HG03378 (cell line): ENCODE measurements at regions not wholly inside any gene's neighbourhood (a gene's known extent, or its start where the extent isn't known, plus 50 kb on each side); places are given as distances from the start of the nearest gene placed in this dataset.
"Not testable (repeated sequence)": the region's sequence is repeated elsewhere in the genome, so short reads cannot be mapped to it uniquely, and the experiment has no call there.

Experiments used
- ATAC-seq: cut with Tn5 transposase; IDR thresholded peaks from one replicate; pipeline ENCODE4 v1.9.1; 2021; ENCODE audit warnings: mild to moderate bottlenecking, moderate library complexity; ENCODE audit not compliant: unreplicated experiment

GRCh38 chr16:22705799-22706198 lies 108.2 kb upstream of the HS3ST2 start:
- no peak for ATAC-seq

- ATAC-seq = no peak
These were observed 103.6 kb upstream of the HS3ST2 start for GRCh38 chr16:22710326-22710725.

DNA sequence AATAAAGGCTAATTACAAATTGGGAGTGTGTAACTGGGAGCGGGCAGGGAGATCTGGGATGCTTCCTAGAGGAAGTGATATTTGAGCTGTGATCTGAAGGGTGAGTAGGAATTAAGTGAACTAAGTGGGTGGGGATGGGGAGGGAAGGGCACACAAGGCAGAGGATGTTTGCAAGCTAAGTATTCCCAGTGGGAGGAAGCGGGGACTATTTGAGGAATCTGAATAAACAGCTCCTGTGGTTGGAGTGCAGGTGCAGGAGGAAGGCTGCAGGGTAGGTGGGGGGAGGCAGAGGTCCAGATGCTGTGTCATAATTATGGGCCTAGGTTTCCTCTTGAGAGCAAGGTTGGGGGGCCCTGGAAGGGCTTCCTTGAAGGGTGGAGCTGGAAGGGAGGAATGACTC lies 102.1 kb upstream of the HS3ST2 start:
- ATAC-seq = no peak

GRCh38 chr16:22712471-22712870 lies 101.5 kb upstream of the HS3ST2 start:
- no peak for ATAC-seq

DNA sequence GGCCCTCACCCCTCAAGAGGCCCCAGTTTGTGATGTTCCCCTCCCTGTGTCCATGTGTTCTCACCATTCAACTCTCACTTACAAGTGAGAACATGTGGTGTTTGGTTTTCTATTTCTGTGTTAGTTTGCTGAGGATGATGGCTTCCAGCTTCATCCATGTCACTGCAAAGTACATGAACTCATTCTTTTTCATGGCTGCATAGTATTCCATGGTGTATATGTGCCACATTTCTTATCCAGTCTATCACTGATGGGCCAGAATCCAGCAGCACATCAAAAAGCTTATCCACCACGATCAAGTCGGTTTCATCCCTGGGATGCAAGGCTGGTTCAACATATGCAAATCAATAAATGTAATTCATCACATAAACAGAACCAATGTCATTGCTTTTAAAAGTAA lies 95.4 kb upstream of the HS3ST2 start:
- ATAC-seq = not testable (repeated sequence)

GRCh38 chr16:22719945-22720344 lies 94.0 kb upstream of the HS3ST2 start:
- ATAC-seq = no peak

DNA sequence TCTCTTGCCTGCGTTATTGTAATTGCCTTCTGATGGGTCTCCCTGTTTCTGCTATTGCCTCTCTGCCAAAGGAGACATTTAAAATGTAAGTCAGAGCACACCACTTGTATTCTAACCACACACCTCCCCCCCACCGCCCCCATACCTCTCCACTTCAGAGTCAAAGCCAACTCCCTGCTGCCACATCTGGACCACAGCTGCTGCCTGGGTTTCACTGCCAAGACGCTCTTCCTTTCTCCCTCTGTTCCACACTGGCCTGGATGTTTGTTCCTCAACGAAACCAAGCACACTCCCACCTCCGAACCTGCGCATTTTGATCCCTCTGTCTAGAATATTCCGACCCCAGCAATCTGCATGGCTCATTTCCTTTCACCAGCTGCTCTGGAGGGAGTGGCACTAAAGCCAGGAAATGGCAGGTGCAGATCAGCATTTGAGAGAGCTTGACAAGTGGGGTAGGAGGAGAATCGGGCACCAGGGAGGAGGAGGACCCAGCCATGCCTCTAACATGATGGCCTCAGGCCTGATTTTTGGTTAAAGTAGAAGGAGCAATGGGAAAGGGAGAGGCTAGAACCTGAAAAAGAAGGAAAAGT lies 92.4 kb upstream of the HS3ST2 start:
- ATAC-seq = no peak

DNA sequence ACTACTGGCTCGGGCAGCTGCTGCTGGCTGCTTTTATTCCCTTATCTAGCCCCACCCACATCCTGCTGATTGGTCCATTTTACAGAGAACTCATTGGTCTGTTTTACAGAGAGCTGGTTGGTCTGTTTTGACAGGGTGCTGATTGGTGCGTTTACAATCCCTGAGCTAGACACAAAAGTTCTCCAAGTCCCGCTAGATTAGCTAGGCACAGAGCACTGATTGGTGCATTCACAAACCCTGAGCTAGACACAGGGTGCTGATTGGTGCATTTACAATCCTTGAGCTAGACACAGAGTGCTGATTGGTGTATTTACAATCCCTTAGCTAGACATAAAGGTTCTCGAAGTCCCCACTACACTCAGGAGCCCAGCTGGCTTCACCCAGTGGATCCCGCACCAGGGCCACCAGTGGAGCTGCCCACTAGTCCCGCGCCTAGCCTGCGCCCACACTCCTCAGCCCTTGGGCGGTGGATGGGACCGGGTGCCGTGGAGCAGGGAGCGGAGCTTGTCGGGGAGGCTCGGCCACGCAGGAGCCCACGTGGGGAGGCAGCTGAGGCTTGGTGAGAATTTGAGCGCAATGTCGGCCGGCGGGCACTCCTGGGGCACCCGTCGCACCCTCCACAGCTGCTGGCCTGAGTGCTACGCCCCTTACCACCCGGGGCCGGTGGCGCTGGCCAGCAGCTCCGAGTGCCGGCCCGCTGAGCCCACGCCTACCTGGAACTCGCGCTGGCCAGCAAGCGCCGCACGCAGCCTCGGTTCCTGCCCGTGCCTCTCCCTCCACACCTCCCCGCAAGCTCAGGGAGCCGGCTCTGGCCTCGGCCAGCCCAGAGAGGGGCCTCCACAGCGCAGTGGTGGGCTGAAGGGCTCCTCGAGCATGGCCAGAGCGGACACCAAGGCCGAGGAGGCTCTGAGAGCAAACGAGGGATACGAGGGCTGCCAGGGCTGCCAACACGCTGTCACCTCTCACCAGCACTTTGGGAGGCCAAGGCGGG lies 91.1 kb upstream of the HS3ST2 start:
- not testable (repeated sequence) for ATAC-seq

DNA sequence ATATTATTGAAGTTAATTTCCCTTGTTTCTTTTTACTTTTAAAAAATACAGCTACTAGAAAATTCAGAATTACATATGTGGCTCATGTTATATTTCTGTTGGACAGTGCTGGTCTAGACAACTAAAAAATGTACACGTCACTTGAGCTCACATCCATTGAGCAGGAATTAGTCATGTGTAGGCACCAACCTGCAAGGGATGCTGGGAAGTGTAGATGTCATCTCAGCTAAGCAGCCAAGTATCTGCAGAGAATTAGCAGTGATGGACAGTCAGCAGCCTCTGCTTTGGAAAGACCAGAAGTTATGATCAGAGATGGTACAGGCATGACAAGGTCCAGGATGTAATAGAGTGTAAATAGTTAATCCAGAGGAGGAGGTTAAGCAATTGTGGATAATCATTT lies 87.1 kb upstream of the HS3ST2 start:
- ATAC-seq = no peak

DNA sequence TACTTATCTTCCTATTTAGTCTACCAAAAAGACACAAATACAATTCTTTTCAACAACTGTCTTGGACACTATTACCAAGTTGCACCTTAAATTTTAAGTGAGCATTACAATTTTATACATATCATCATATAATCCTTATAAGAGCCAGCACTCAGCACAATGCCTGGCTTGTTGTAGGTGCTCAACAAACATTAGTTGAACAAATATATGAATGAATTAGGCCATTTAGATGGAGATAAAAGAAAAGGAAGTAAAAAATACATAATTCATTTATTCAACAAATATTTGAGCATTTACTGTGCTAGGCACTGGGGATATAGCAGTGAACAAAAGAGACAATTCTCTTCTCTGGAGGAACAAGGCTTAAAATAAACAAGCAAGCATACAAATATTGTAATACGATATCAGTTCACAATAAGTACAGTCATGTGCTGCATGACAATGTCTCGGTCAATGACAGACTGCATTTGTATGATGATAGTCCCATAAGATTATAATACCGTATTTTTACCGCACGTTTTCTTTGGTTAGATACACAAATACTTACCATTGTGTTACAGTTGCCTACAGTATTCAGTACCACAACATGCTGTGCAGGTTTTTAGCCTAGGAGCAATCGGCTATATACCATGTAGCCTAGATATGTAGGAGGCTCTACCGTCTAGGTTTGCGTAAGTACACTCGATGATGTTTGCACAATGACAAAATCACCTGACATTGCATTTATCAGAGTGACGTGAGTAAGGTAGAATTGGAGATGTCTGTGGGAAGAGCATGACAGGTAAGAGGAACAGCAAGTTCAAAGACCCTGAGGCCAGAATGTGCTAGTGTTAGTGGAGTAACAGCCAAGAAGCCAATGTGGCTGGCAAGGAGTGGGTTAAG lies 86.4 kb upstream of the HS3ST2 start:
- ATAC-seq = no peak

DNA sequence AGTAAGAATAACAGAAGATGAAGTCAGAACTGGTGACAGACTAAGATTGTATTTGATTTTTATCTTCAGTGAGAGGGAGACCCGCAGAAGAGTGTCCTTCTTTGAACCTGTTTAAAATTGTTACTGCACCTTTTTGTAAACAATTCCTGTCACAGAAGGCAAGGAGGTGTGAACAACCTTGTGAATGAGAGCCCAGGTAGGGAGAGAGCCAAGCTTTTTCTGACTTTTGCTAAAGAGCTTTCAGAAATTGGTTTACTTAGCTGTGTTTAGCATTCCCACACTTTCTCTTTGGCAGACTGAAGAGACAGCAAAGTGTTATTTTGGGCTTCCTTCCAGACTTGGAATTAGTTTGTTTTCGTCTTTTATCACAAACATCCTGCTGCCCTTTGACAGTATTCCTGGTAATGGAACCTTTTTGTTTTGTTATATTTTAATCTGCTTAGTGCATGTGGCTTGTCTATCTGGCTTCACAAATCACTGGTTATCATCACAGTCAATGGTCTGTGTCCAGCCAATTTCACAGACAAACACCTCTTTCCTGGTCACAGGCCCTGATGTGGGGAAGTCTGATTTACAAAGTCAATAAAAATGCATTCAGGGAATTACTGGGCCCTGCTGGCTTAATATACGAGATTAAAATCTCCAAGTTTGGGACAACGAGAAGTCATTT lies 85.7 kb upstream of the HS3ST2 start:
- ATAC-seq = no peak

DNA sequence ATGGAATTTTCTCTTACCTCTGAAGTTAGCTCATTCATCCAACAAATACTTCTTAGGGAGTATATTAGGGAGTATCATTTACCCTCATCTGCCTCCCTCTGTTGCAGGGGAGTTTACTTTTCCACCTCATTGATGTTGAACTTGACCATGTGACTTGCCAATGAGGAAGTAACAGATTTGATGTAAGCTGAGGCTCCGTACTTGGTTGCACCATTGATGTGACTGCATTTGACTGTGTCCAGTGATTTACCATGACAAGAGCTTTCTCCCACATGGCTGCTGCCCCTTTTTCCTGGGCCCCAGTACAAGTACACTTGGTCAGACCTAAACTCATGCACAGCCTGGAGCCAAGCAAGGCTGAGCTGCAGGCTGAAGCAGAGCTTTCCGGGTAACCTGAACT lies 81.6 kb upstream of the HS3ST2 start:
- no peak for ATAC-seq

GRCh38 chr16:22732959-22733358 lies 81.0 kb upstream of the HS3ST2 start:
- ATAC-seq = no peak

- no peak for ATAC-seq
These were observed 79.6 kb upstream of the HS3ST2 start for GRCh38 chr16:22734368-22734767.

DNA sequence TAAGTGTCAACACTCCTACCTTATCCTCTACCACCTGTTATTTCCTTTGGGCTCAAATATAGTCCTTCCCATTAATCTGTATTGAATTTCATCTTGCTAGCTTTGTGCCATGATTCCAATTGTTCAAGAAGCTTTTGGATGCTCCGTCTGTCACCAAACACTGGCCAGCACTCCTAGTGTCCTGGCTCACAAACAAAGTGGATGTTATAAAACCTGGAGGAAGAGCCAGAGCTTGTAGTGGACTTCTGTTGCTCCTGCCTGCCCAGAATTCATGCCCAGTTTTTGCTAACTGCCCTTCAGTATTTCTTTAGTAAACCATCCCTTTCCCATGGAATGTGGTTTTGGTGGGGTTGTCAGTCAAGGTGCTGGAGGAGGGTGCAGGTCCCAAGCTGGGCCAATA lies 77.2 kb upstream of the HS3ST2 start:
- no peak for ATAC-seq

GRCh38 chr16:22739077-22739476 lies 74.9 kb upstream of the HS3ST2 start:
- ATAC-seq = no peak

DNA sequence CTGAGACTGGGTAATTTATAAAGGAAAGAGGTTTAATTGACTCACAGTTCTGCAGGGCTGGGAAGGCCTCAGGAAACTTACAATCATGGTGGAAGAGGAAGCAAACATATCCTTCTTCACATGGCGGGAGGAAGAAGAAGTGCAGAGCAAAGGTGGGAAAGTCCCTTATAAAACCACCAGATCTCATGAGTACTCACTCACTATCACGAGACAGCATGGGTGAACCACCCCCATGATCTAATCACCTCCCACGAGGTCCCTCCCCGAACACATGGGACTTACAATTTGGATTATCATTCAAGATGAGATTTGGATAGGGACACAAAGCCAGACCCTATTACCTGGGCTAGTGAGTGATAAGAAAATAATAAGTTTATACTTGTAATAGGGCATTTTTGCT lies 70.6 kb upstream of the HS3ST2 start:
- ATAC-seq = no peak

DNA sequence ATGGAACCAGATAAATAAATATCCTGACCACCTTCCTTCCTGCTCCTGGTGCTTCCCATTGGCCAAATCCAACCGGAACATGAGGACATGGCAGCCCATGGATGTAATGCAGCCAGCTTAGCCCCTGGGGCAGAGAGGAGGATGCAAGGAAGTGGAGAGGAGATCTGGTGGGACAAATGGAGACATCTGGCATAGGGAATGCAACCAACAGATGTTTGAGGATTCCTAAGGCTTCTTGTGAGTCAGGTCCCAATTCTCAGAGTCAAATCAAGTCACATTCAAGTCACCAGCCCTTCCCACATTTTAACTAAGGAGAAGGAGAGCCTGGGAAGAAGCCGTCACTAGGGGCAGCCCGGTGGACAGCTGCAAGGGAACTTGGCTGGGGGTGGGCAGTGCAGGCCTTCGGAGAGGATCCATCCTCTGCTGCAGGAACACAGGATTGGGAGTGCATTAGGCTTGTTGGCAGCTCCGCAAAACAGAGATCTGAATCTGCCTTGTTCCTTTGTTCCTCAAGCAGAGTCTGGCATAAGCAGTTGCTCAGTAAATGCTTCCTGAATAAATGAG lies 62.8 kb upstream of the HS3ST2 start:
- ATAC-seq = no peak

DNA sequence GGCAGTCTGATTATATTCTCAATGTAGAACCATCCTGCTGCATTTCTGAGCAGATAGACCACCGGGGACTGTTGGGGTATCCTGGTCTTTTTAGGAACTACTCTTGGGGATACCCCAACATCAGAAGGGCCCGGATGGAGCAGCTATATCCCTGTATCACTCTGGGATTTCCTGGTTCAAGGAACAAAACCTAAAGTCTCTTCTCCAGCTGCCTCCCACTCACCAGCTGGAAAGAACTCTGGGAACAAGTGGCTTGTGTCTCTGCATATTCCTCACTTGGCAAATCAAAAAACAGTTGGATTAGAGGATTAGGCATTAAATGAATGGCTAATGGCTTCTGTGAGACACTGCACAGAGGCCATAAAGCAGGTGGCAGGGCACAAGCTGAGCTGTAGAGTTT lies 62.3 kb upstream of the HS3ST2 start:
- no peak for ATAC-seq

DNA sequence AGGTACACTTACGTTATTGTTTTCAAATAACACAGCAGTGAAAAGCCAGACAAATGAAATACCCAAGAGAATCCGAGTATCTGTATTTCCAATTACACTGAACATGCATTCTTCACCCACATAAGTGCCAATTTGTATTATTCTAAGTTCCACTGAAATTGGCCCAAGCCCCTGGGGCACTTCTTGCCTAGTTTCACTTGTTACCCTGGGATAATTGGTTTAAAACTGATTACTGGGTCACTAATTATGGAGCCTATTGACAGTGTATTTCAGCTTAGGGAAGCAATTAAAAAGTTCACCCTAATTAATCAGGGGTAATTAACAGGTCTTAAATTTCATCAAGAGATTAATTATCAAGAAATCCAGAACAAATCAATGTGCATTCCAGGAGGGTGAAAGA lies 60.5 kb upstream of the HS3ST2 start:
- ATAC-seq = no peak

DNA sequence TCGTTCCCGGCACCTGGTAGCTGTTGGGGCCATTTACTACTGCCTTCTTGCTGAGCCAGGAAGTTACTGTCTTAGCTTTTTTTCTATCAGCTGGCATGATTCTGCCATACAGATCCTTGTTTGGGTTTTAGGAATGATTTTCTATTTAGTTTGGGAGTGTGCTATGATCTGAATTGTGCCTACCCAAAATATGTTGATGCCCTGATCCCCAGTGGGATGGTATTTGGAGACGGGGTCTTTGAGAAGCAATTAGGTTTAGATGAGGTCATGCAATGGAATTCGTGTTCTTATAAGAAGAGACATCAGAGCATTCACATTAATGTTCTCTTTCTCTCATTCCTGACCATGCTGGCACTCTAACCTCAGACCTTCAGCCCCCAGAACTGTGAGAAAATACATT lies 59.4 kb upstream of the HS3ST2 start:
- ATAC-seq = no peak
